Stimulated activated naive CD8-positive, alpha-beta T cell treated with anti-CD3 and anti-CD28 coated beads, Interleukin-15, amount 100 ng/mL, for 72 hours (primary cell): ENCODE measurements at regions not wholly inside any gene's neighbourhood (a gene's known extent, or its start where the extent isn't known, plus 50 kb on each side); places are given as distances from the start of the nearest gene placed in this dataset.

Source experiments
- ATAC-seq: fragments of 150-1000 bp; cut with Tn5 transposase; 2 replicates; pipeline ENCODE4 v1.10.0; 2021; ENCODE audit warnings: mild to moderate bottlenecking, moderate library complexity
- DNase-seq, 2 donors: peaks; one replicate each; pipeline ENCODE4 v3.0.0; 2021 to 2022
- H3K27ac Mint-ChIP-seq, 2 donors: one replicate each; pipeline ENCODE4 v1.8.0; 2022; ENCODE audit warnings: mild to moderate bottlenecking in 2 of 2, mixed read lengths in 2 of 2, moderate library complexity in 2 of 2
- H3K27me3 Mint-ChIP-seq: one replicate; pipeline ENCODE4 v1.8.0; 2022; ENCODE audit warnings: mixed read lengths
- H3K4me1 Mint-ChIP-seq: one replicate; pipeline ENCODE4 v1.8.0; 2022; ENCODE audit warnings: mild to moderate bottlenecking, mixed read lengths
- H3K4me3 Mint-ChIP-seq, 2 donors: one replicate each; pipeline ENCODE4 v1.8.0; 2022; ENCODE audit warnings: mild to moderate bottlenecking in 2 of 2, mixed read lengths in 2 of 2, moderate library complexity in 1 of 2
- H3K9me3 Mint-ChIP-seq, 2 donors: one replicate each; pipeline ENCODE4 v1.8.0; 2022; ENCODE audit warnings: mixed read lengths in 2 of 2

- Mint-ChIP-seq H3K4me1 (no peaks in the 10 kb centered on the region), H3K27me3 (peaks cover 16% of the 10 kb centered on the region), H3K4me3 (no peak overlapping the region), H3K27ac (no peak overlapping the region), H3K9me3 (no peaks in the 10 kb centered on the region)
- ATAC-seq, result no peak
- no peak for DNase-seq
Measured at GRCh38 chr10:50936335-50936734, 50.9 kb upstream of the A1CF start.

- ATAC-seq (no peak), DNase-seq (no peak)
- H3K9me3 Mint-ChIP-seq, result no peaks in the 10 kb centered on the region
- H3K4me1 Mint-ChIP-seq, result no peaks in the 10 kb centered on the region
- peaks cover 16% of the 10 kb centered on the region for H3K27me3 Mint-ChIP-seq
- H3K4me3 Mint-ChIP-seq, result no peak overlapping the region
- H3K27ac Mint-ChIP-seq, result no peak overlapping the region
Measured at GRCh38 chr10:50937230-50937907, 51.9 kb upstream of the A1CF start.

- H3K9me3 Mint-ChIP-seq, result no peaks in the 10 kb centered on the region
- no peaks in the 10 kb centered on the region for H3K27me3 Mint-ChIP-seq
- H3K4me1 Mint-ChIP-seq, result no peaks in the 10 kb centered on the region
- no peak for DNase-seq
- ATAC-seq, result no peak
- H3K27ac Mint-ChIP-seq, result peak overlapping the region in 1 of 2 donors; percentile 39
- no peak overlapping the region for H3K4me3 Mint-ChIP-seq
Measured at GRCh38 chr10:50941629-50942028, 56.2 kb upstream of the A1CF start.

DNA sequence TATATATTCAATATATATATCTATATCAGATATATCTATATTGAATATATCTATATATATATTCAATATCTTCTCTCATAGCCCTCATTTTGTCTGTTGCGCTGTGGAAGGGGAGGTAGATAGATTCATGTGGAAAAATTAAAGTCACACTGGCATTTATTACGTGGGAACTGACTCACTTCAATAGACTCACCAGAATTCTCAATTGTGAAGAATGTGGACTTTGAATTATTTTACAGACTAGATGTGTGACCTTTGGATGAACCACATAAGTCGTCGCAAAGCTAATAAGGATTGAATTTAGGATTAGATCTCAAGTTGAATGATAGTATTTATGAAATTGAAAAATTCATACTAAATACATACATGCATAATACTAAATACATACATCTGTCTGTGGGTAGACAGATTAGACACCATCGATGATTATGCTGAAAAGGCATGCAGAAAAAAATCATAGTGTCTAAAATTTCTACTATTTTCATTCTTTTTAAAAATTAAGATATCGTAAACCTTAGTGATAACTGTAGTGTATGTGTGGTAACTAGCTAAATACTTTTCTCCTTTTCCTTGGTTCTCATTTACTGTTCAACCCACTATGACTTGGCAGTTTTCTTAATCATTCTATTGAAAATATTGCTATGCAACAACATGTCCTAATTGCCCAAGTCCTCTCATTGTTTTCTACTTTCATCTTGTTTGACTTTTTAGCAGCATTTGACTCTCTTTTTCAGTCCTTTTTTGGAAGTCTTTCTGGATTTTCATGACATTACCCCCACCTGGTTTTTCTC, 61.8 kb upstream of the A1CF start:
- H3K4me3 Mint-ChIP-seq, result no peak overlapping the region
- ATAC-seq (no peak), DNase-seq (no peak)
- H3K27ac Mint-ChIP-seq, result no peak overlapping the region
- H3K4me1 Mint-ChIP-seq, result no peaks in the 10 kb centered on the region
- H3K27me3 Mint-ChIP-seq, result no peaks in the 10 kb centered on the region
- H3K9me3 Mint-ChIP-seq, result no peaks in the 10 kb centered on the region

GRCh38 chr10:50951365-50951764, 65.9 kb upstream of the A1CF start:
- H3K9me3 Mint-ChIP-seq, result no peaks in the 10 kb centered on the region
- H3K4me1 Mint-ChIP-seq, result no peaks in the 10 kb centered on the region
- no peaks in the 10 kb centered on the region for H3K27me3 Mint-ChIP-seq
- no peak for DNase-seq
- no peak overlapping the region for H3K4me3 Mint-ChIP-seq
- no peak overlapping the region for H3K27ac Mint-ChIP-seq
- ATAC-seq, result no peak

DNA sequence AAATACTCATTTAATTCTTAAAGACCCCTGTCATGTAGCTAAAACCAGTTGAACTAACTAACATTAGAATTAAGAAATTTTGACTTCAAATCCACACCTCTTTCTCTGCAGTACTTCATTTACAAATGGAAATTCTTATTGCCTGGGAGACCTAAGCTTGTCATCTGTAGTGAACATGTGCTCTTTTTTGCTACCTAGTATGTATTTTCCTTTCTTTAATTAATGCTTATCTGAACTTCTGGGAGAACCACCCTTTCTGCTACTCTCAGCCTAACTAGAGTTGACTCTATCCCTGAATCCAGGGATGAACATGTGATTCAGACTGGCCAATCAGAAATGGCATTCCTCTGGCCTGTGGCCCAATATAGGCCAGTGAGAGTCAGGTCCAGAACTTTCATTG, 75.9 kb upstream of the A1CF start:
- Mint-ChIP-seq H3K4me1 (no peaks in the 10 kb centered on the region), H3K9me3 (no peaks in the 10 kb centered on the region), H3K27ac (no peak overlapping the region), H3K27me3 (no peaks in the 10 kb centered on the region), H3K4me3 (no peak overlapping the region)
- ATAC-seq, result no peak
- DNase-seq, result no peak

DNA sequence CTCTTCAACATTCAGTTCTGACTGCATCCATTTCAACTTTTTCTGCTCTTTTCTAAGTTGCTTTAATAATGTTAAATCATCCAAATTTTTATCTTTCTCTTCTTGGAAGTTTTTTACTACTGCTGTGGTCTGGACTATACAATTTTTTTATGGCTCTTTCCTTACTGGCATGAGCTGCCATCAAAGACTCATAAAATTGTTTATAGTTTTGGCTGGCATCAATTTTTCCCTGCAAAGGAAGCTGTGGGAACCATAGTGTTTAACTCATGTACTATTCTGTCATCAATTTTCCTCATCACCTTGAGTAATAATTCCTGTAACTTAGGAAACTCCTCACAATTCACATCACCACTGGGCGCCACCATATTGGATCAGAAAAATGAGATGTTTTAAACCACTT, 77.6 kb upstream of the A1CF start:
- Mint-ChIP-seq H3K4me3 (no peak overlapping the region), H3K27ac (no peak overlapping the region), H3K9me3 (no peaks in the 10 kb centered on the region), H3K27me3 (no peaks in the 10 kb centered on the region), H3K4me1 (no peaks in the 10 kb centered on the region)
- no peak for DNase-seq
- no peak for ATAC-seq

GRCh38 chr10:50968386-50969091, 83.1 kb upstream of the A1CF start:
- H3K27me3 Mint-ChIP-seq, result no peaks in the 10 kb centered on the region

GRCh38 chr10:50972591-50972990, 87.2 kb upstream of the A1CF start:
- Mint-ChIP-seq H3K27me3 (no peaks in the 10 kb centered on the region), H3K4me1 (no peaks in the 10 kb centered on the region), H3K27ac (no peak overlapping the region), H3K4me3 (no peak overlapping the region), H3K9me3 (no peaks in the 10 kb centered on the region)
- no peak for DNase-seq
- ATAC-seq, result no peak

More at GRCh38 chr10:50968386-50969091, 83.1 kb upstream of the A1CF start:
- no peak for ATAC-seq
- no peak overlapping the region for H3K4me3 Mint-ChIP-seq
- DNase-seq, result no peak
- no peak overlapping the region for H3K27ac Mint-ChIP-seq
- no peaks in the 10 kb centered on the region for H3K4me1 Mint-ChIP-seq
- no peaks in the 10 kb centered on the region for H3K9me3 Mint-ChIP-seq

DNA sequence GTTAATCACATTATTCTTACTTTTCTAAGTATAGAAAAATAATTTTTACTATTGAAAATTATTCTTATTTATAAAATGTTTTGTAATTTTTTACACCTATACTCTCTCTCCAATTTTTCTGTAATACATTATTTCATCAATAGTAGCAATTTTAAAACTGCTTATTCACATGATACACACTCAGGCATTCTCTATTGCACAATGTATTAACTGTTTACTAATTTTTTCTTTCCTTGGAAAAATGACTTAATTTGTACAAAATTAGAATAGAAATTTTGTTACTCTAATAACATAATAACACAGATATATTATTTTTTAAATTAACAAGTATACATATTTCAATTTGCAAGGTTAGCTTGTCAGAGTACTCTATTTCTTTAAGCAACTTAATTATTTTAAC, 92.9 kb upstream of the PRKG1 start:
- Mint-ChIP-seq H3K4me1 (no peaks in the 10 kb centered on the region), H3K27ac (no peak overlapping the region), H3K27me3 (no peaks in the 10 kb centered on the region), H3K4me3 (no peak overlapping the region), H3K9me3 (no peaks in the 10 kb centered on the region)
- DNase-seq (no peak), ATAC-seq (no peak)

DNA sequence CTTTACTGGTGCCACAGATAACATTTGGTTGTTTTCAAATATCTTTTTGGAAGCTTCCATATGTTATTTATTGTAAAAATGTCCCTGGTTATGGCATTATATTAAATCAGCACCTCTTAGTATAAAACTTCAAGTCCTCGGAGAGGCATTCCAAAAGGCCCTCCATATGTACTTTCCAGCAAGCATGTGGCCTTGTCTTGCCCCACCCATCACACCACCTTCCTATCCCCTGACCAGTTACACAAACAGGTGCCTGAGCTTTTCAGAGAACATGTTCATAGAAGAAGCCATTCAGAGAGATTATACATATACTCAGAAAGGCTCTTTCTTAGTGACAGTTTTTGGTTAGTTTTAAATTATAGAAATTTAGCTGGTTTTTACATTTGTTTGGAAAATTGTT, 92.4 kb upstream of the PRKG1 start:
- Mint-ChIP-seq H3K9me3 (no peaks in the 10 kb centered on the region), H3K27me3 (no peaks in the 10 kb centered on the region), H3K4me3 (no peak overlapping the region), H3K4me1 (no peaks in the 10 kb centered on the region), H3K27ac (no peak overlapping the region)
- ATAC-seq, result no peak
- DNase-seq, result no peak

DNA sequence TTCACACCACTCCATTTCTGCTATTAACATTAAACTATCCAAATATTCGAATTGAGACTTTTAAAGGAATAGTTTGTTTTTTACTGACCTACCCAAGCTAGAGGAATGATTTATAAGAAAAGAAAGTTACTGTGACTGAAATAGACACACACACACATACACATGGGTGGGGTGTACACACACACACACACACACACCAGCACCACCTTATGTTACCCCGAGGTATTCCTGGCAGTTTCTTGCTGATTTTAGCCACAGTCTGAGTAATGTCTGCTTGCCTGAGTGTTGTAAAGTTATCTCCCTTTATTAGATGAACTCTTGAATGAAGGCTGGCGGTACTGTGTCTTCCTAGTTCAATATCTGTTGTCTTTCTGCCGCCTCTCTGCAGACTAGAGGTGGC, 91.3 kb upstream of the PRKG1 start:
- Mint-ChIP-seq H3K4me1 (no peaks in the 10 kb centered on the region), H3K27ac (no peak overlapping the region), H3K27me3 (no peaks in the 10 kb centered on the region), H3K4me3 (no peak overlapping the region), H3K9me3 (no peaks in the 10 kb centered on the region)
- ATAC-seq, result no peak
- no peak for DNase-seq

DNA sequence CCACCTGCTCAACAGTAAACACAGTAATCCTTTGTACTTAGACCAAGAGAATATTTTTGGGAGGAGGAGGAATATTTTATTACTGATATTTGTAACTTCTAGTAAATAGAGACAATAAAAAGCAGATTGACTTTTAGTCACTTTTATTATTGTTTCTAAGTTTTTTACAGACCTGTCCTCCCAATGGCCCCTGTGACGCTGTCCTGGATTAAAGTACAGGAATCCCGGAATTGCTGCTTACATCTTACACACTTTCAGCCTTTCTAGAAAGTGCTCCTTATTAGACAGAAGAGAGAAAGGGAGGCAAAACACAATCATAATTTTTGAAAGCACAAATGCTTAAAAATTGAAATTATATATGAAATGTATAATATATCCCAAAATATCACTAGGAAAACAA, 86.4 kb upstream of the PRKG1 start:
- peaks cover 31% of the 10 kb centered on the region for H3K27me3 Mint-ChIP-seq
- H3K4me1 Mint-ChIP-seq, result peaks cover 5% of the 10 kb centered on the region
- DNase-seq (no peak), ATAC-seq (no peak)
- H3K9me3 Mint-ChIP-seq, result no peaks in the 10 kb centered on the region
- H3K27ac Mint-ChIP-seq, result no peak overlapping the region
- no peak overlapping the region for H3K4me3 Mint-ChIP-seq

GRCh38 chr10:50988792-50989191, 85.5 kb upstream of the PRKG1 start:
- H3K4me3 Mint-ChIP-seq, result no peak overlapping the region
- no peak for ATAC-seq

DNA sequence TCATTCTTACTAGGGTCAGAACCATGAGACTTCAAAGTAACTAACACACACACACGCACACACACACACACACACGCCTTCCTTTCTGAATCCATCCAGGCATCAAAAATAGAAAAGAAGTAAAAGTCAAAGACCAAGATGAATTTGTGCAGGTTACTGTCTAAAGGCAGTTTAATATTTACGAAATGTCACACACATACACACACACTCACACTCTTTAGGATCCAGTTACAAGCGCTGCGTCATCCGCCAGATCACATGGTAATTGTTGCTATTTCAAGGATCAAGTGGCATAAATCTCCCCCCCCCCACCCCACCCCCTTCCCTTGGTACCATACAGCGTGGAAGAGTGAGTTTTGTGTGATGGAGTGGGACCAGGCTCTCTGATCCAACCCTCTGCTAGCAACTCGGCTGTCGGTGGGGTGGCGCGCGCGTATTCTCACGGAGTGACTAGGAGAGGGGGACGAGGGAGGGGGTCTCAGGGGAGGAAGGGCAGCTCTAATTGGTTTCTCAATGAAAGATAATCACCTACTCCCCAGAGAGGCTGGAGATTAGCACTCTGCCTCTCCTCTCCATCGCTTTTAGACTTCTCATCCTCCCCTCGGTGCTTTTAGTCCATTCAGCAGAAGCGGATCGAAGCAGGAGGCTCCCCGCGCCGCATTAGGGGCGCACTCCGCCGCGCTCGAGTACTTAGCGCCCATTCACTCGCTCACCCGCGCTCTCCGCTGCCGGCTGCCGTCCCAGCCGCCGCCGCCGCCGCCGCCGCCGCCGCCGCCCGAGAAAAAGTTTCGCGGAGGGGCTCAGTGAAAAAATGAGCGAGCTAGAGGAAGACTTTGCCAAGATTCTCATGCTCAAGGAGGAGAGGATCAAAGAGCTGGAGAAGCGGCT, 83.5 kb upstream of the PRKG1 start:
- Mint-ChIP-seq H3K27me3 (peaks cover 44% of the 10 kb centered on the region), H3K9me3 (no peaks in the 10 kb centered on the region), H3K4me1 (peaks cover 5% of the 10 kb centered on the region), H3K4me3 (peak overlapping the region; percentile 77 to 78), H3K27ac (no peak overlapping the region)
- ATAC-seq (peak; percentile 44), DNase-seq (no peak)

More at GRCh38 chr10:50988792-50989191, 85.5 kb upstream of the PRKG1 start:
- no peak for DNase-seq
- no peaks in the 10 kb centered on the region for H3K9me3 Mint-ChIP-seq
- no peak overlapping the region for H3K27ac Mint-ChIP-seq
- peaks cover 5% of the 10 kb centered on the region for H3K4me1 Mint-ChIP-seq
- peaks cover 40% of the 10 kb centered on the region for H3K27me3 Mint-ChIP-seq
